HG02623 (cell line): ENCODE measurements at regions not wholly inside any gene's neighbourhood (a gene's known extent, or its start where the extent isn't known, plus 50 kb on each side); places are given as distances from the start of the nearest gene placed in this dataset.

Experiments used
- ATAC-seq: cut with Tn5 transposase; IDR thresholded peaks from one replicate; pipeline ENCODE4 v1.9.1; 2021; ENCODE audit warnings: moderate library complexity; ENCODE audit not compliant: unreplicated experiment

GRCh38 chr16:7021653-7022275 lies 310.9 kb upstream of the RBFOX1 start:
- ATAC-seq = no peak

DNA sequence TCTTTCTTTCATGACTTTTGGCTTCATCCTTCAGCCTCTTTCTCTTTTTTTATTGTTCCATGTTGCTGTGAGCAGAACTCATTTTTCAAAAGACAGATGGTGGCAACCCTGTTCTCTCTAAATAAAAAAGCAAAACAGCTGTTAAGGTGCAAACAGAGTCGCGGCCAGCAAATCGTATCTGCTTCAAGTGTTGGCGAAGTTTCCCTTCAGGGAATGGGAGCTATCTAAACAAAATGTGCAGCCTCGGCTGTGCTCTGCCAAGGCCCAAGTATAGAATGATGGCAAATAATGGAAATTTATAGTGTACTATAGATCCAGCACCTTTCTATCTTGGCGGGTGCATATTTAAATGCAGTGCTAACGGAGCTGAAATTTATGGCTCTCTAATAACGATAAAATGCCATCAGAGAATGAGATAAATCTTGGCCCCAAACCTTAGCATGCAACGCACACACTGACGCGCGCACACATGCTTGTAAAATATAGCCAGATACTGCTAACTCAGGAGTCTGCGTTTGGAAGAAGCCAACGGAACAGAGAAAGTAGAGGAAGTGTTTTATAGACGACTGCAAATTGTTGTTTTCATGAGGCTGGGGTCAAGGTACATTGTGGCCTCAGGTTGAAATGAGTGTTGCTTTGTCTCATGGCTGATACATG lies 315.5 kb upstream of the RBFOX1 start:
- no peak for ATAC-seq

- ATAC-seq = no peak
Observed at GRCh38 chr16:7014756-7015155, 317.9 kb upstream of the RBFOX1 start.

- no peak for ATAC-seq
Observed at GRCh38 chr16:7013990-7014389, 318.7 kb upstream of the RBFOX1 start.

- ATAC-seq = no peak
Observed at GRCh38 chr16:7004266-7004665, 328.4 kb upstream of the RBFOX1 start.

- ATAC-seq = no peak
Observed at GRCh38 chr16:6993544-6993943, 339.1 kb upstream of the RBFOX1 start.

DNA sequence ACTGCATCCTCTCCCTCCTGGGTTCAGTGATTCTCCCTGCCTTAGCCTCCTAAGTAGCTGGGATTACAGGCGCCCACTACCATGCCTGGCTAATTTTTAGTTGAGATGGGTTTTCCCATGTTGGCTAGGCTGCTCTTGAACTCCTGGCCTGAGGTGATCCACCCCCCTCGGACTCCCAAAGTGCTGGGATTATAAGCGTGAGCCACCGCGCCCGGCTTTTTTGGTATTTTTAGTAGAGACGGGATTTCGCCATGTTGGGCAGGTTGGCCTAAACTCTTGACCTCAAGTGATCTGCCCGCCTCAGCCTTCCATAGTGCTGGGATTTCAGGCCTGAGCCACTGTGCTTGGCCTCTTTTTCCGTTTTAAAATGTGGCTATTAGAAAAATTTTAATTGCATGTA lies 343.8 kb upstream of the RBFOX1 start:
- no peak for ATAC-seq

GRCh38 chr16:6977916-6978315 lies 354.7 kb upstream of the RBFOX1 start:
- no peak for ATAC-seq

- ATAC-seq = no peak
Observed at GRCh38 chr16:6977291-6977690, 355.4 kb upstream of the RBFOX1 start.

DNA sequence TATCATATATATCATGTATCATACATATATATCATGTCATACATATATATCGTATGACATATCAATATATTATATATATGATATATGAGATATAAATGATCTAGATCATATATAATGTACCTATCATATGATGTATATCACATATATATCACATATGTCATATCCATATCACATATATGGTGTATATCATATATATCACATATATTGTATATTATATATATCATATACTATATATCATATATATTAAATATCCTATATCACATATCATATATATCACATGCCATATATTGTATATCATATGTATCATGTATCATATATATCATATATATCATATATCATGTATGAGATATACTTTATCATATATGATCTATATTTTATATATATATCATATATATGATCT lies 355.9 kb upstream of the RBFOX1 start:
- no peak for ATAC-seq

DNA sequence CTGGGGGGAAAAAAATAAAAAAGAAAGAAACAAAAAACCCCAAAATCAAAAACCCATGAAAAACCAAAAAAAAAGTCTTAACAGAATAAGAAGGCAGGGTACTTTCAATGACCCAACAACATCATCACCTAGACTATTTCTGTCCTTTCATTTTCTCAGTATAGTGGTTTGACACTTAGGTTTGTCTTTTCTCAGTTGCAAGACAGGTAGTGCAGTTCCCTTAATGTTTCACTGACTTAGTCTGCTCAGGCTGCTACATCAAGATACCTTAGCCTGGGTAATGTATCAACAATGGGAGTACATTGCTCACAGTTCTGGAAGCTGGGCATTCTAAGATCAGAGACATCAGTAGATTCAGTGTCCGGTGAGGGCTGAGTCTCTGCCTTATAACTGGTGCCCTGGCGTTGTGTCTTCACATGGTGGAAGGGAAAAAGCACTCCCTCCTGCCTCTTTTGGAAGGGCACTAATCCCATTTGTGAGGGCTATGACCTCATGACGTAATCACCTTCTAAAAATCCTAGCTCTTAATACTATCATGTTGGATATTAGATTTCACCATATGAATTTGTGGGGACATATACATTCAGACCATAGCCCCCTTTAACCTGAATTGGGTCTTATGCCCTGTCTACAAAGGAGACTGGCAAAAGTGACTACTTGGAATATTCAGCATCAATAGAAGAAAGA lies 362.3 kb upstream of the RBFOX1 start:
- ATAC-seq = no peak

- no peak for ATAC-seq
Observed at GRCh38 chr16:6969594-6969993, 363.1 kb upstream of the RBFOX1 start.

GRCh38 chr16:6967796-6968320 lies 364.8 kb upstream of the RBFOX1 start:
- no peak for ATAC-seq

DNA sequence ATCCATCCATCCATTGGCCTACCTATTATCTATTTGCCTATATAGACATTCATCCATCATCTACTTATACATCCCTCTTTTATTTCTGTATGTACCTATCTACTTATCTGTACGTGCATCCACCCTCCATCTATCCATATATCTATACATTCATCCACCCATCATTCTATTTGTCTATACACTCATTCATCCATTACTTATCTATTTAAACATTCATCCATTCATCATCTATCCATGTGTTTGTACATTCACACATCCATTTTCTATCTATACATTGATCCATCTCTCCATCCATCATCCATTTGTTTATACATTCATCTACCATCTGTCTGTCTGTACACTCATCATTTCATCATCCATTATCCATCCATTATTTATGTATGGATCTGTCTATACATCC lies 365.7 kb upstream of the RBFOX1 start:
- no peak for ATAC-seq

- ATAC-seq = no peak
Observed at GRCh38 chr16:6964679-6965078, 368.0 kb upstream of the RBFOX1 start.

GRCh38 chr16:6961704-6962103 lies 370.9 kb upstream of the RBFOX1 start:
- ATAC-seq = no peak

DNA sequence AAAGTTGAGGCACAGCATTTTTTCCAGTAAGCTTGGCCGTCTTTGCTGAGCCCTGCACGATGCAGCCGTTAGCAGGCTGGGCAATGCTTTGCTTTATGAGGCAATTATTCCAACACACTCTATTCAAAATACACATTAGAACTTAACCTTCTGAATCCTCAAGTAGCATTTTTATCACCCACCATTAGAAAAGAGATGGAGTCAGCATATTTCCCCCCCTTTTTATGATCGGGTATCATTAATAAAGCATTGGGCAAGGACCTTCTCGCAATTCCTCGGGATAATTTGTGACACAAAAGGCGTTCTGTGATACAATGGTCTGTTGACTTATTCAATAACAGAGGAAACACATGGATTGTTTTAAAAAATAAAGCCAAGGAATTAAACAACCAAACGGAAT lies 374.5 kb upstream of the RBFOX1 start:
- ATAC-seq = no peak

GRCh38 chr16:6957681-6958080 lies 375.0 kb upstream of the RBFOX1 start:
- ATAC-seq = no peak

DNA sequence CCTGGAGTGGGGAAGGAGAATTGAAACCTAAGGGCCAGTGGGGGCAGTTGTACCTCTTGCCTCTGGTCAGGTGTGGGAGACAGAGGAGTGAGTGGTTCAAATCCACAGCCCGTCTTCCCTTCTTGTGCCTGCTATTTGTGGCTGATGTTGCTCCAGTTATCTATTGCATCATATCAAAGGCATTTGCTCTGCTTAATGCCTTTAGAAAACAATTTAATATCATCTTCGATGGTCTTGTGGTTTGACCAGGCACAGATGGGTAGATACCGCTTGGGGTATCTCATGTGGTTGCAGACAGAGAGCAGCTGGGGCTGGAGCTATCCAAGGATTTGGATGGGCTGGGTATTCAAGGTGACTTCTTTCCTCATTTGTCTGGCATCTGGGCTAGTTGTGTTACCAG lies 376.1 kb upstream of the RBFOX1 start:
- ATAC-seq = no peak

DNA sequence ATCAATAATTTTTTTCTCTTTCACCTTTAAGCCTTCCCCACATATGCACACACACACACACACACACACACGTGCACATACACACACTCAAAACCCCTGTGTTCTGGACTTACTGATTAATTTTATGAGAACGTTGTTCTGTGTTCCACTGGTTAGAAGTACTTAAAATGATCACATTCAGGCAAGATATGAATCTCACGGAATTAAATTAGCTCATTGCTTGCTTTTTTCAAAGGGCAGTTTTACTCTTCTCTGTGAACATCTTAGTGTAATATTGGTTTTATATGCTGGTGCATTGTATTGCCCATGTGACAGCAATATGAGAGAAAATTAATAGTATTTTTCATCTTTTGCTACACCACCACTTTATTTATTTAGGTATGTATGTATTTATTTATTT lies 377.3 kb upstream of the RBFOX1 start:
- no peak for ATAC-seq

DNA sequence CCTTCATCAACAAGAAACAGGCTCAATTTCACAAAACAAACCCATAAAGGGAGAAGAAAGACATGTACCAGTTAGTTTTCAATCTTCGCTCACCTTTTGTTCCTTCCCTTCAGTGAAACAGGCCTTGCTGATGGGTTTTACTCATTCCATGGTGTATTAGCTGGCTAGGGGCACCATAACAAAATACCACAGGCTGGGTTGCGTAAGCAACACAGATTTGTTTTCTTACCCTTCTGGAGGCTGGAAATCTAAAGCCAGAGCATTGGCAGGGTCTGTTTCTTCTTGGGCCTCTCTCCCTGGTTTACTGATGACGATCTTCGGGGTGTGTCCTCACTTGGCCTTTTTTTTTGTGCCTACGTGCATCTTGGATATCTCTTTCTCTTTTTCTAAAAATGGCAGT lies 383.4 kb upstream of the RBFOX1 start:
- ATAC-seq = no peak

- no peak for ATAC-seq
Observed at GRCh38 chr16:6947291-6947690, 385.4 kb upstream of the RBFOX1 start.
